ENCODE measurements at regions not wholly inside any gene's neighbourhood (a gene's known extent, or its start where the extent isn't known, plus 50 kb on each side); places are given as distances from the start of the nearest gene placed in this dataset.

GRCh38 chr12:73235387-73235786 is 963.2 kb downstream of the TRHDE start:
- Histone ChIP-seq H3K4me3 (no peak overlapping the region), H3K9me2 (ENCODE audit: insufficient read depth) (no peaks in the 10 kb centered on the region), H2AFZ (no peak overlapping the region), H3K9me3 (ENCODE audit: low read depth) (no peaks in the 10 kb centered on the region), H3K27me3 (replicated peaks; ENCODE audit: insufficient read depth) (no peaks in the 10 kb centered on the region), H3K27ac (no peak overlapping the region), H3K36me3 (ENCODE audit: low read depth) (no peaks in the 10 kb centered on the region), H3K4me1 (ENCODE audit: insufficient read depth) (no peaks in the 10 kb centered on the region), H3K9ac (no peak overlapping the region), H3K79me2 (ENCODE audit: insufficient read depth) (no peaks in the 10 kb centered on the region), H3F3A (ENCODE audit: insufficient read depth) (no peaks in the 10 kb centered on the region), H4K20me1 (ENCODE audit: insufficient read depth) (no peaks in the 10 kb centered on the region), H3K4me2 (ENCODE audit: unreplicated experiment) (no peak overlapping the region)
- in situ Hi-C loops (cut with MboI): no loop called here
- TF ChIP-seq EZH2 (IDR thresholded peaks at IDR 0.05; ENCODE audit: insufficient read depth, poor library complexity, severe bottlenecking) (no peak), EZH2phosphoT487 (IDR thresholded peaks at IDR 0.05; ENCODE audit: insufficient read depth, low read depth) (no peak)
- WGBS, 2 experiments (ENCODE audit: low coverage in 1 of 2, low lambda C conversion rate in 2 of 2, missing lambda C conversion rate in 2 of 2): 19 to 23% methylated on average over 3 of the region's 3 CpGs
- DNase-seq: no peak

- no peaks in the 10 kb centered on the region for H3F3A ChIP-seq (ENCODE audit: insufficient read depth)
- in situ Hi-C loops (cut with MboI): no loop called here
- H4K20me1 ChIP-seq (ENCODE audit: insufficient read depth): no peaks in the 10 kb centered on the region
- TF ChIP-seq EZH2 (IDR thresholded peaks at IDR 0.05; ENCODE audit: insufficient read depth, poor library complexity, severe bottlenecking) (no peak), EZH2phosphoT487 (IDR thresholded peaks at IDR 0.05; ENCODE audit: insufficient read depth, low read depth) (no peak)
- no peak for DNase-seq
- H3K9ac ChIP-seq: no peak overlapping the region
- no peaks in the 10 kb centered on the region for H3K79me2 ChIP-seq (ENCODE audit: insufficient read depth)
- no peak overlapping the region for H2AFZ ChIP-seq
- H3K27ac ChIP-seq: no peak overlapping the region
- H3K9me2 ChIP-seq (ENCODE audit: insufficient read depth): 0 out of 2 replicates have a peak, but pooled peaks cover 2% of the 10 kb centered on the region
- H3K4me3 ChIP-seq: no peak overlapping the region
- H3K4me2 ChIP-seq (ENCODE audit: unreplicated experiment): no peak overlapping the region
- H3K4me1 ChIP-seq (ENCODE audit: insufficient read depth): no peaks in the 10 kb centered on the region
- H3K9me3 ChIP-seq (ENCODE audit: low read depth): no peaks in the 10 kb centered on the region
- no peaks in the 10 kb centered on the region for H3K36me3 ChIP-seq (ENCODE audit: low read depth)
- no peaks in the 10 kb centered on the region for H3K27me3 ChIP-seq (replicated peaks; ENCODE audit: insufficient read depth)
- WGBS, 2 experiments (ENCODE audit: low coverage in 1 of 2, low lambda C conversion rate in 2 of 2, missing lambda C conversion rate in 2 of 2): 0% methylated on average over 1 of the region's 1 CpG
Observed at GRCh38 chr12:73240110-73240509, 967.9 kb downstream of the TRHDE start.

- H3K4me3 ChIP-seq: no peak overlapping the region
- H4K20me1 ChIP-seq (ENCODE audit: insufficient read depth): no peaks in the 10 kb centered on the region
- no peak overlapping the region for H3K27ac ChIP-seq
- no peaks in the 10 kb centered on the region for H3K4me1 ChIP-seq (ENCODE audit: insufficient read depth)
- H3K4me2 ChIP-seq (ENCODE audit: unreplicated experiment): no peak overlapping the region
- in situ Hi-C loops (cut with MboI): no loop called here
- H3K27me3 ChIP-seq (replicated peaks; ENCODE audit: insufficient read depth): no peaks in the 10 kb centered on the region
- no peak overlapping the region for H3K9ac ChIP-seq
- no peaks in the 10 kb centered on the region for H3K9me2 ChIP-seq (ENCODE audit: insufficient read depth)
- WGBS, 2 experiments (ENCODE audit: low coverage in 1 of 2, low lambda C conversion rate in 2 of 2, missing lambda C conversion rate in 2 of 2): 0 to 6% methylated on average over 1 of the region's 1 CpG
- H3K79me2 ChIP-seq (ENCODE audit: insufficient read depth): no peaks in the 10 kb centered on the region
- no peaks in the 10 kb centered on the region for H3K36me3 ChIP-seq (ENCODE audit: low read depth)
- no peak for DNase-seq
- no peak for TF ChIP-seq EZH2 (IDR thresholded peaks at IDR 0.05; ENCODE audit: insufficient read depth, poor library complexity, severe bottlenecking)
- TF ChIP-seq EZH2phosphoT487 (IDR thresholded peaks at IDR 0.05; ENCODE audit: insufficient read depth, low read depth): no peak
- H2AFZ ChIP-seq: no peak overlapping the region
- H3F3A ChIP-seq (ENCODE audit: insufficient read depth): no peaks in the 10 kb centered on the region
- H3K9me3 ChIP-seq (ENCODE audit: low read depth): peaks cover 5% of the 10 kb centered on the region
Observed at GRCh38 chr12:73262788-73263381, 990.7 kb downstream of the TRHDE start.

GRCh38 chr12:73266206-73266605 is 994.0 kb downstream of the TRHDE start:
- in situ Hi-C loops (cut with MboI): no loop called here

More at GRCh38 chr12:73266206-73266605, 994.0 kb downstream of the TRHDE start:
- Histone ChIP-seq H3K4me1 (ENCODE audit: insufficient read depth) (no peaks in the 10 kb centered on the region), H3K36me3 (ENCODE audit: low read depth) (no peaks in the 10 kb centered on the region), H3K4me3 (no peak overlapping the region), H2AFZ (no peak overlapping the region), H3K27ac (no peak overlapping the region), H4K20me1 (ENCODE audit: insufficient read depth) (no peaks in the 10 kb centered on the region), H3K9me2 (ENCODE audit: insufficient read depth) (no peaks in the 10 kb centered on the region), H3K79me2 (ENCODE audit: insufficient read depth) (no peaks in the 10 kb centered on the region), H3K9ac (no peak overlapping the region), H3F3A (ENCODE audit: insufficient read depth) (no peaks in the 10 kb centered on the region), H3K9me3 (ENCODE audit: low read depth) (no peaks in the 10 kb centered on the region), H3K4me2 (ENCODE audit: unreplicated experiment) (no peak overlapping the region), H3K27me3 (replicated peaks; ENCODE audit: insufficient read depth) (no peaks in the 10 kb centered on the region)
- 0% methylated on average over 1 of the region's 1 CpG for WGBS, 2 experiments (ENCODE audit: low coverage in 1 of 2, low lambda C conversion rate in 2 of 2, missing lambda C conversion rate in 2 of 2)
- no peak for TF ChIP-seq EZH2 (IDR thresholded peaks at IDR 0.05; ENCODE audit: insufficient read depth, poor library complexity, severe bottlenecking)
- no peak for TF ChIP-seq EZH2phosphoT487 (IDR thresholded peaks at IDR 0.05; ENCODE audit: insufficient read depth, low read depth)
- no peak for DNase-seq

Data from GM23248 (cell line).